NCI-H345 (cell line): ENCODE measurements at regions not wholly inside any gene's neighbourhood (a gene's known extent, or its start where the extent isn't known, plus 50 kb on each side); places are given as distances from the start of the nearest gene placed in this dataset.
A peak's percentile ranks its signal among the peaks of the same experiment; 100 is the strongest.
"Not testable (repeated sequence)": the region's sequence is repeated elsewhere in the genome, so short reads cannot be mapped to it uniquely, and the experiment has no call there.

ENCODE experiments used
- DNase-seq: peaks from one replicate; lab custom pipeline; 2025; lab: John Stamatoyannopoulos, UW

DNA sequence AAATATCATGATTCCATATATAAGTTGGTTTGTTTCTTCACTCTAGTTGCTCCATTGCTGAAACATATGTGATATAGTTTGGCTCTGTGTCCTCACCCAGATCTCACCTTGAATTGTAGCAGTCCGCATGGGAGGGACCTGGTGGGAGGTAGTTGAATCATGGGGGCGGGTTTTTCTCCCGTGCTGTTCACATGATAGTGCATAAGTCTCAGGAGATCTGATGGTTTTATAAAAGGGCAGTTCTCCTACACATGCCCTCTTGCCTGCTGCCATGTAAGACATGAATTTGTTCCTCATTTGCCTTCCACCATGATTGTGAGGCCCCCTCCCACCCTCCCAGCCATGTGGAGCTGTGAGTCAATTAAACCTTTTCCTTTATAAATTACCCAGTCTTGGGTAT, 915.5 kb downstream of the KCNJ2 start:
- no peak for DNase-seq

DNA sequence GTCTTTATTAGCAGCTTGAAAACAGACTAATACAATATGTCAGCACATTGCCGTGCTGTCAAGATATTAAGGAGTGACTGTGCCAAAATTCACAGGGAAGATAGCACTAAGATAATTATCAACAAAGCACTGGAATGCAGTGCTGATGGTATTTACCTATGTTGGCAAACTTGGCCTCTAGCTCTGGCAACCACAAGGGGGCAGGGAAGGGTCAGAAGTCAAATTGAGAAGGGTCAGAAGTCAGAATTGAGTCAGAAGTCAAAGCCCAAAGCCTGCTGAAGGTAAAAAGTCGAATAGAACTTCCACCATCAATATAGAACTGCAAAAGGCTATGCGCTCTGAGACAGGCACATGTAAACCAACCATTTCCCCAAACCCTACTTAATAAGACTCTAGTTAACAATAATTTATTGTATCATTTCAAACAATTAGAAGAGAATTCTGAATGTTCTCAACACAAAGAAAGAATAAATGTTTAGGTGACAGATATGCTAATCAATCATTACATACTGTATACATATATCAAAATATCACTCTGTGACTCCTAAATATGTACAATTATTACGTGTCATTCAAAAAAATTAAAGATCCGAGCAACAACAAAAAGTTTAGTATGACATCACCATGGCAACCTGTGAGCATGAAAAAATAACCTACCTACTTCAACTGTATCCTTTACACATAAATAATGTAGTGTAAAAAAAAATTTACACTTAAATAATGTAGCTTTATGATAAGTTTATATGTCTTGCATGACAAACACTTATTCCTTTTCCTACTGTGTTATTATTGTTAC, 916.1 kb downstream of the KCNJ2 start:
- peak; percentile 30 for DNase-seq

GRCh38 chr17:71089431-71089830, 920.1 kb downstream of the KCNJ2 start:
- no peak for DNase-seq

DNA sequence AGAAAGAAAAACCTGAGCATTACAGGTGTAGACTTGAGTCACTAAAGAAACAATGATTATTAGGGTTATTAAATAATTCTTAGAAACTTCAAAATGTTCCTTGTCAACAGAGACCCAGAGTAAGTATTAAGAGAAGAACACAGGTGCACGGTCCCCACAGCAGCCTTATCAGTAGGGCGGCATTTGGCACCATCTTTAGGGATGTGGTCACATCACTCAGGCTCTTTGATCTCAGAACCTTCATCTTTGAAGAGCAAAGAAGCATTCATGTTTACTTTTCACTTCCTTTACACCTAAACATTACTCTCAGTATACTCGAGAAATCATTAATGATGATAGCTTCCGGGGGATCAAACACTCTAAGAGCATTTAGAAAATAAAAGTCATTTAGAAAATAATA, 928.7 kb downstream of the KCNJ2 start:
- no peak for DNase-seq

DNA sequence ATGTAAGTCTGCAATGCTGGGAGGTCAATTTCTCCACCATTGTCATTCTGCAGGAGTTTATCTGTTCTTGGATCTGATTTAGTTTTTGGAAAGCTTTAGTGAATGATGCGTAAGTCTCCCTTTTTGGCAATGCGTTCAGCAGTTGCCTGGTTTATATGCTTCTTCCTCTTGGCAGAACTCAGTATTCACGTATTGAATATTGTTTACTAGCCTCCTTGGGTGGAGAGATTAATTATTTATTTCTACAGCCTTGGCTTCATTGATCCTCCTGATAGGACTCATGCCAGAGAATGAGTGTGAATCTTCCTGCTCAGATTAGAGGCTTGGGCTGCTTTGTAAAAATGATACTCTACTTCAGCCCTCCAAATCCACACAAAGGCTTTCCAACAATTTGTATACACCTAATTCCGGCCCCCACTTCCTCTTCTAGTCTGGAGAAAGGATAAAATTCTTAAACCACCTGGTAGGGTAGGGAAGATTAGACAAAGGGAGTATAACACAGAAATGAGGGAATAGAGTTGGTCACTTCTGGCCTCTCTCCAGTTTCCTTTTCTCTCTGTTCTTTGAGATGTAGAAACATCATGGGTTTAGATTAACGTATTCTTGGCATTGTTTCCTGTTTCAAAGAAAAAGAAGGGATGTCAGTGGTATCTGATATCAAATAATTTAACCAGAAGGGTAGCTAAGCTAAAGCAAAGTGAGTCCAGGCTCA, 929.8 kb downstream of the KCNJ2 start:
- no peak for DNase-seq

- DNase-seq, result no peak
These were observed 933.4 kb downstream of the KCNJ2 start for GRCh38 chr17:71102777-71103176.

GRCh38 chr17:71104225-71104624, 934.9 kb downstream of the KCNJ2 start:
- no peak for DNase-seq

DNA sequence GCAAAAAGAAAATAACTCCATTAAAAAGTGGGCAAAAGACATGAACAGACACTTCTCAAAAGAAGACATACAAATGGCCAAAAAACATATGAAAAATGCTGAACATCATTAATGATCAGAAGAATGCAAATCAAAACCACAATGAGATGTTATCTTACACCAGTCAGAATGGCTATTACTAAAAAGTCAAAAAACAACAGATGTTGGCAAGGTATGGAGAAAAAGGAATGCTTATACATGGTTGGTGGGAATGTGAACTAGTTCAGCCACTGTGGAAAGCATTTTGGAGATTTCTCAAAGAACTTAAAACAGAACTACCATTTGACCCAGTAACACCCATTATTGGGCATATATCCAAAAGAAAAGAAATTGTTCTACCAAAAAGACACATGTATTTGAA, 936.7 kb downstream of the KCNJ2 start:
- not testable (repeated sequence) for DNase-seq

- no peak for DNase-seq
These were observed 937.8 kb downstream of the KCNJ2 start for GRCh38 chr17:71107136-71107535.

DNA sequence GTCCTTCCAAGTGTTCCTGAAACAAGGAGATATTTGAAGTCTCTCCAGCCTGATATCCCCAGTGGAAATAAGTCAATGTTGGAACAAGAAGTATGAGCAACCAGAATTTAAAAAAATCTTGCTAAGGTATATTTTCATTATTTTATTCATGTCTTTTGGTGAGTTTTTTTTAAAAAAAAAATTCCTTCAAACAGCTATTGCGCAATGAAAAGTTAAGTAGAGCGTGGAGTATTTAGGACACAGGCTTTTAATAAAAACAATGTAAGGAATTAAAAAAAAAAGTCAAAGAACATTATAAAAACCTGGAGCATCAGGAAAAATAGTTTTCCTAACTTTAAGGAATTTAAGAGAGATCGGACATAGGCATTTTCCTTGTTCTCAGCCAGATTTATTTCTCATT, 940.4 kb downstream of the KCNJ2 start:
- no peak for DNase-seq

GRCh38 chr17:71110326-71110725, 941.0 kb downstream of the KCNJ2 start:
- DNase-seq, result no peak

GRCh38 chr17:71111460-71111859, 942.1 kb downstream of the KCNJ2 start:
- DNase-seq, result no peak

DNA sequence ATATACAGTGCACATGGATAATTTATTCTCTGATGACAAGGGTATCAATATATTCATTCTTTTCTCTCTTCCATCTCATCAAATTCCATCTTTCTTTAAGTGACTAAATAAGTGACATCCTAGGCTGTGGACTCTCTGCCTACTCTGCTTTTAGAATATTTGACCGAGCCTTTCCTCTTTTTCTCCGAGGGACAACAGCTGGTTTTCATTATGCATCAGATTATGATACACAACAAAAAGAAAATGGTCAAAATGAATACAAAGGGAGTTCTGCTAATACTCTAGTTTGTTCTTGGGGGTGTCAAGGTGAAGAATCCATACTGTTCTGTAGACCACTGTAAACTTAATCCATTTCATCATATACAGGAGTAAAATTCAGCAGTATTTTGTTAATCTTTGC, 942.6 kb downstream of the KCNJ2 start:
- DNase-seq, result no peak

DNA sequence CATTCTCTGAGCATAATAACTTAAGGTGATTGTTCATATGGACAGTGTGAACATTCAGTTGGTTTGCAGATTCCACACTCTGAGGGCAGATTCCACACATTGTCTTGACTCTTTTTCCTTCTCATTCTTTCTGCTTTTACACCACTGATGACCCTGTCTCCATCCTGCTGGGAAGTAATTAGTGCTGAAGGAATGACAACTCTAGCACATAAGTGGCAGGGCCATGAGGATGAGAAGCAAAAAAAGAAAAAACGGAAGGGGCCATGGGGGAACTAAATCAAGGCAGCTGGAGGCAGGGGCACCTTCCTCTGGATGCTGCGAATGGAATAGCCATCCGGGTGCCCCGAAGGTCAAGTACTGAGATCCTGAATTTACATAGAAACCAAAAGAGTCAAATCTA, 944.0 kb downstream of the KCNJ2 start:
- DNase-seq, result no peak

DNA sequence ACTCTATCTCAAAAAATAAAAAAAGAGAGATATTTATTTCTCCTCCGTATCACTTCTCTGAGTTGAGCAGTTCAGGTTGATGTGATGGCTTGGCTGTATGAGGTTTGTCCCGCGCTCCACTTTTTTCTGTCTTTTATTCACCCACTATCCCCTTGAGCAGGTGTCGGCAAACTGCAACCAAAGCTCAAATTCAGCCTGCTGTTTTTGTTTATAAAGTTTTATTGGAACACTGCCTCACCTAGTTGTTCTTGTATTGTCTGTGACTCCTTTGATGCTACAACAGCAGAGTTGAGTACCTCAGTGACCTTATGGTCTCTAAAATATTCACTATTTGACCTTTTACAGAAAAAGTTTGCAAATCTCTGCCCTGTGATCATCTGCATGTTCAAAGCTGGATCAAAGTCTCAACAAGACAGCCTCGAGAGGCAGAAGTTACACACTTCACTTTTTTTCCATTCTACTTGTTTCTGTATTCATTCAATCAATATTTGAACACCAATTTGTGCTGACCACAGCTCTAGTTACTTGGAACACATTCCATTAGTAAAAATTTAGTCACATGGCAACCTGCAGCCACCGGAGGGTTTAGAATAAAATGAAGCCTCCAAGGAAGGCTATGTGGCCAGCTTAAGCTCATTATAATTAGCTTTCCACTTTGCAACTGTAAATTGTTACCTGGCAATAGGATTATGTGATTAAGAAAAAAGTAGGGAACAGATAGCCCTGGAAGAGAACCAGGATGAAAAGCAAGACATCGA, 945.8 kb downstream of the KCNJ2 start:
- DNase-seq, result no peak

DNA sequence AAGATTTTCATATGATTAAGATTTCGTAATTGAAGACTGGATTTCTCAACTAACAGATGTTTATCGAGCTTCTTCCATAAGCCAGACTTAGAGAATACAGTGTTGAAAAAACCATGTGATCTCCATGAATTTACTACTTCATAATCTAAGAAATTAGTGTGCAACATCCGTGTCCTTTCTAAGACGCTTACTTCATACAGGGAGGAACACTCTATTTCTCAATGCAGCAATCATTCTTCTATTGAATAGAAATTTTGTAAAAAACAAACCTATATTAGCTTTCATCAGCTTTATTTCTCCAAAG, 946.3 kb downstream of the KCNJ2 start:
- no peak for DNase-seq

DNA sequence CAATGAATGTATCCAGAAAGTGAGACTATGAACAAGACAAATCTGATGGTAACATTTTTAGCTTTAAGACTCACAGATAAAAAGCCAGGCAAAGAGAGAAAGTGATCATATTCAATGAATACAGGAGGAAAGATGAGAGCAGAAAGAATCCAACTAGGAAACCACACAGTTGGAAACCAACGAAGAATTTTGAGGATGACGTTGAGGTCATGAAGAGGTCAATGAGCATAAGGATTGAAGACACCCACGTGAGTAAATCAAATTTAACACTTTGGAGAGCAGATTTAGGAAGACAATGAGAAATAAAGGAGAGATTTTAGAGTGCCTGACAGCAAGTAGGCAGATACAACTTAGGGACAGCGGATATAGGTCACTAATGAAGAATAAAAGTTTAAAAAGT, 948.1 kb downstream of the KCNJ2 start:
- DNase-seq, result no peak

GRCh38 chr17:71118039-71118438, 948.7 kb downstream of the KCNJ2 start:
- DNase-seq, result peak; percentile 63

DNA sequence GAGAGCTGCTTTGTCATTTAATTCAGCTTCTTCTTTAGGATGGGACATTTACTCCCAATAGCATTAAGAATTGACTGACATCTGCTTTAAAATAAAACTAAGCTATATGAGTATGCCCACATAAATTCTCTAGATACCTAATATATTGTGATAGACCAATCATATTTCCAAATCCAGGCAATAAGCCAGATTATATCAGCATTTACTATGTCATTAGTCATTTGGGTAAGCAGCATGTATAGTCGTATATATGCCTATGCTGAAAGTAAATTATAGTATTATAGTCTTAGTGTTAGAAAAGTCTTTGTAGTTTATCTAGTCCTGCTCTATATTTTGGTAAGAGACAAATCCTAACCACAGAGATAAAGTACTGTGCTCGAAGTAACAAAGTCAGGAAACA, 958.1 kb downstream of the KCNJ2 start:
- no peak for DNase-seq

DNA sequence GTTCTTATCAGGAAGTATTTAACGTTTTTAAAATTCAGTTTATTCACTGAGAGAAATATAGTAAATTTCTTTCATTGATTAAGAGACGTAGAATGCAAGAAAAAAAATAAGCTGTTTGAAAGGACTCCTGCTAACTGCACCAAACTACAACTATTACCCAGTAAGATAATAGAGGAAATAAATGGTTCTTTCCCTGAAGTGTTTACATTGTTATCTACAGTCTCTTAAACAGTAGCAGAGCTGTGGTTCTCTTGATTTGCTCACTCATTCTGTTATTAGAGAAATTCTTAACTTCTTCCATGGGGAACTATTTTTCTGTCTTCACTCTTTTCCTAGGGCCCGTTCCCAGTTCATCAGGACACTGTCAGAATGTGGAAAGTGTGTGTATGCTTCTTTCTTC, 973.0 kb downstream of the KCNJ2 start:
- DNase-seq, result no peak

DNA sequence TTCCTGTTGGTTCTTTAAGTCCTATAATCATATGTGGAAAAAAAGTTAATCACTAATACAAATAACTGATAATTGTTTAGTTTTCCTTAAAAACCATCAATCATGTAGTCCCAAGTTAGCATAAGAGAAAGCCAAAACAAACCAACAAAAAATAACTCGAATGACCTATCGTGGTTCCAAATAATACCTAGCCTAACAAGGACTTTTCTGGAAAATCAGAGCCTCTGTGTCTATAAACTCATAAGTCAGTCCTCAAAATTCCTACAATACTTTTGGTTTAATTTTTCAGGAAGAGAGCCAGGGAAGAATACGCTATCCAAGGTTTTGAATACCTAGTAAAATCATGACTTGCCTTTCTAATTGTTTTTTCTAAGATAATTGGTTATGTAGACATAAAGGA, 975.3 kb upstream of the SOX9 start:
- DNase-seq, result no peak

- no peak for DNase-seq
These were observed 972.9 kb upstream of the SOX9 start for GRCh38 chr17:71147906-71148305.

GRCh38 chr17:71149607-71150006, 971.2 kb upstream of the SOX9 start:
- DNase-seq, result no peak
